Activated T-helper 1 cell treated with anti-CD3 and anti-CD28 coated beads, Interleukin-12 subunit alpha, Interleukin-12 subunit beta, Interleukin-2, Interleukin-4 antibody, amounts not matched to agents 30 ng/mL and 10 ng/mL and 1 ng/mL, durations not matched to agents 14 hours and 24 hours and 36 hours (primary cell): ENCODE measurements at regions not wholly inside any gene's neighbourhood (a gene's known extent, or its start where the extent isn't known, plus 50 kb on each side); places are given as distances from the start of the nearest gene placed in this dataset.
"Not testable (repeated sequence)": the region's sequence is repeated elsewhere in the genome, so short reads cannot be mapped to it uniquely, and the experiment has no call there.

Experiments
- DNase-seq: peaks from one replicate; pipeline ENCODE4 v3.0.0; 2021; ENCODE audit warnings: low spot score
- H3K27ac Mint-ChIP-seq: one replicate; pipeline ENCODE4 v1.8.0; 2021; ENCODE audit warnings: mild to moderate bottlenecking, mixed read lengths
- H3K27me3 Mint-ChIP-seq: one replicate; pipeline ENCODE4 v1.8.0; 2022; ENCODE audit warnings: mild to moderate bottlenecking, moderate library complexity, mixed read lengths; ENCODE audit not compliant: insufficient read depth
- H3K36me3 Mint-ChIP-seq: one replicate; pipeline ENCODE4 v1.8.0; 2021; ENCODE audit warnings: low read depth, mixed read lengths
- H3K4me1 Mint-ChIP-seq: one replicate; pipeline ENCODE4 v1.8.0; 2021; ENCODE audit warnings: low read depth, mixed read lengths
- H3K4me3 Mint-ChIP-seq: one replicate; pipeline ENCODE4 v1.8.0; 2021; ENCODE audit warnings: mild to moderate bottlenecking, moderate library complexity, mixed read lengths
- H3K9me3 Mint-ChIP-seq: one replicate; pipeline ENCODE4 v1.8.0; 2021; ENCODE audit warnings: mixed read lengths
- intact Hi-C: fragments of 100-400 bp; cut with micrococcal nuclease; formaldehyde crosslinking; loops from one replicate; pipeline ENCODE4 v1.15.1; 2024

GRCh38 chr3:168678730-168679129 is 583.0 kb upstream of the GOLIM4 start:
- H3K9me3 Mint-ChIP-seq = no peaks in the 10 kb centered on the region
- DNase-seq = no peak
- no peaks in the 10 kb centered on the region for H3K4me1 Mint-ChIP-seq
- intact Hi-C loops = no loop called here
- H3K36me3 Mint-ChIP-seq = no peaks in the 10 kb centered on the region
- no peak overlapping the region for H3K4me3 Mint-ChIP-seq
- no peak overlapping the region for H3K27ac Mint-ChIP-seq
- H3K27me3 Mint-ChIP-seq = no peaks in the 10 kb centered on the region

DNA sequence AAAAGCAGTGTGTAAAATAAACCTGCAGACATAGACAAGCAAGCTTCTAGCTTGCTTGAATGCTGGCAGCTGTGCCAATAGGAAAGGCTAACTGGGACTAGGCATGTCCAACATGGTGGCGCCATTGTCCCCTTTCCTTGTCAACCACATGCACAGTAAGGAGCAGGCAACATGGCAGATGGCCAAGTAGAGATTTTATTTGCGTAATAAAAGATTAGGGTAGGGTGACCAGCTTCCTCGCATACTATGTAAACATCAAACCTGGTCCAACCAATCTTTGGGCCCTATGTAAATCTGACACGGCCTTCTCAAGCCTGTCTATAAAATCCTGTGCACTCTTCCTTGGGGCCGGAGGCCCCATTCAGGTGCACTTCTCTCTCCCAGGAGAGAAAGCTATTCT is 575.4 kb upstream of the GOLIM4 start:
- Mint-ChIP-seq H3K4me3 (no peak overlapping the region), H3K4me1 (no peaks in the 10 kb centered on the region), H3K27ac (no peak overlapping the region), H3K27me3 (no peaks in the 10 kb centered on the region), H3K9me3 (no peaks in the 10 kb centered on the region), H3K36me3 (no peaks in the 10 kb centered on the region)
- DNase-seq = no peak
- intact Hi-C loops = no loop called here

DNA sequence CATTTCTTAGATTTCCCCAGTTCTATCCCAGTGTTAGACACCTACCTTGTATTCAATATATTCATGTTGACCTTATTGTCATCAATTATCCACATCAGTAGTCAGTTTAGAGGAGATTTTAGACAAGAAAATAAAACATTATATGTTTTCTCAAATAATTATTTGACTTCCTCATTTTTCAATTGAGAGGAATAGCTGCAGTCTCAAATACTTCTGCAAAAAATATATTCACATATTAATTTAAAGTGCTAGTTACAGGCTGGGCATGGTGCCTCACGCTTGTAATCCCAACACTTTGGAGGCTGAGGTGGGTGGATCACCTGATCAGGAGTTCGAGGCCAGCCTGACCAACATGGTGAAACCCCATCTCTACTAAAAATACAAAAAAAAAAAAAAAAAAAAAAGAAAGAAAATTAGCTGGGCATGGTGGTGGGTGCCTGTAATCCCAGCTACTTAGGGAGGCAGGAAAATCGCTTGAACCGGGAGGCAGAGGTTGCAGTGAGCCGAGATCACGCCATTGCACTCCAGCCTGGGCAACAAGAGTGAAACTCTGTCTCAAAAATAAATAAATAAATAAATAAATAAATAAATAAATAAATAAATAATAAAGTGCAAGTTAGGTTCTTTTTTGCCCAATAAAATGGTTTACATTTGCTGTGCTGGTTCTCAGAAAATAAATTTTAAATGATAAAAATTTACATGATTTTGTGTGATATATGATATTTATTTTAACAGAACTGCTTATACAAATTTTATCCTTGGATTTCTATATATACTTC is 565.3 kb upstream of the GOLIM4 start:
- H3K4me3 Mint-ChIP-seq, H3K27me3 Mint-ChIP-seq, H3K4me1 Mint-ChIP-seq, H3K9me3 Mint-ChIP-seq, H3K27ac Mint-ChIP-seq, intact Hi-C loops, DNase-seq, H3K36me3 Mint-ChIP-seq: not testable (repeated sequence)

DNA sequence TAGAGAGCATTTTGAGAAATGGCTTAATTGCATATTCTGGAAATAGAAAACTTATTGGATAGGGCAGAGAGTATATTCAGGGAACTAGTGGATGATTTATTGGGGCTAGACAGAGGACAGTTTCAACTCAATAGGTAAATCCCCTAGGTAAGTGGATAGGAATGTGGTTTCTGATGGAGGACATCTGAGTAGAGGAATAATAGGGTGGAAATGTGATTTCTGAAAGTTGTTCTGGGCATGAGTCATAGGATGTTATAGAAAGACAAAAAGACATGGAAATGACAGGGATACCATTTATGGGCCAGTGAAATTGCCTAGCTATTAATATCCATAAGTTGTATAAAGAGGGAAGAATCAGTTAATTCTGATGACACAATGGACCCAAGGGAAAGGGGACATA is 563.3 kb upstream of the GOLIM4 start:
- no peaks in the 10 kb centered on the region for H3K9me3 Mint-ChIP-seq
- no peak overlapping the region for H3K4me3 Mint-ChIP-seq
- no peaks in the 10 kb centered on the region for H3K4me1 Mint-ChIP-seq
- intact Hi-C loops = no loop called here
- no peak overlapping the region for H3K27ac Mint-ChIP-seq
- DNase-seq = no peak
- no peaks in the 10 kb centered on the region for H3K27me3 Mint-ChIP-seq
- H3K36me3 Mint-ChIP-seq = no peaks in the 10 kb centered on the region

DNA sequence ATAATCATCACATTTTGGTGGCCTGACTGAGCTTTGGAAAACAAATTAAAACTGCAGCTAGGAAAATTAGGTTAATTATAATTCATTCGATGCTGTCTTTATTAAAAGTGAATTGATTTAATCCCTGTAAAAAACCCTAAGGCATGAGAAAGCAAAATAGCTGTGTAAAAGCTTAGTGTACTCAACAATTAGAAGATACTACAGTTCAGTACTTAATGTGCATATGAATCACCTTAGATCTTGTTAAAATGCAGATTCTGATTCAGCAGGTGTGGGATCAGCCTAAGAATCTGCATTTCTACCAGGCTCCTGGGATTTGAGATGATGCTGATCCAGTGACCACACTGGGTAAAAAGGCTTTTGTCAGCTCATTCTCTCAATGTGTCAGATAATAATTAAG is 559.9 kb upstream of the GOLIM4 start:
- Mint-ChIP-seq H3K9me3 (no peaks in the 10 kb centered on the region), H3K27me3 (no peaks in the 10 kb centered on the region), H3K4me3 (no peak overlapping the region), H3K36me3 (no peaks in the 10 kb centered on the region), H3K27ac (no peak overlapping the region), H3K4me1 (no peaks in the 10 kb centered on the region)
- intact Hi-C loops = no loop called here
- no peak for DNase-seq

GRCh38 chr3:168654700-168655099 is 559.0 kb upstream of the GOLIM4 start:
- H3K9me3 Mint-ChIP-seq = no peaks in the 10 kb centered on the region
- intact Hi-C loops = no loop called here
- H3K27ac Mint-ChIP-seq = no peak overlapping the region
- no peak overlapping the region for H3K4me3 Mint-ChIP-seq
- no peak for DNase-seq
- H3K4me1 Mint-ChIP-seq = no peaks in the 10 kb centered on the region
- H3K36me3 Mint-ChIP-seq = no peaks in the 10 kb centered on the region
- no peaks in the 10 kb centered on the region for H3K27me3 Mint-ChIP-seq

DNA sequence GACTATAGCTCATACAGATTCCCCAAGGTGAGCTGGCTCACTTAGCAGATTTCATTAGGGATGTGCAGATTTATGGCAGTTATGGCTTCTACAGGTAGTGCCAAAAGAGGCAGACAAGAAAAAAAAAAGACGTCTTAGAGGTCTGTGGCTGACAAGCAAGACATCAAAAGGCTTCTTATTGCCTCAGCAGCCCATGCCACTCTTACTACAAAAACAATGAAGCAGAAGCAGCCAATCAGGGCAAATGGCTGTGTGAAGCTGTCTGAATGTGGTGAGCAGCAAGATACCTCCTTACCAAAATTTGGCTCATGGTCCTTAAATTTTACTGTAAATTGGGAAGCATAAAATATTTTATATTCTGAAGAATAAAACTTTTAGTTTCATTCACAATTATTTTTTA is 557.5 kb upstream of the GOLIM4 start:
- Mint-ChIP-seq H3K9me3 (no peaks in the 10 kb centered on the region), H3K27ac (no peak overlapping the region), H3K4me1 (no peaks in the 10 kb centered on the region), H3K36me3 (no peaks in the 10 kb centered on the region), H3K4me3 (no peak overlapping the region), H3K27me3 (no peaks in the 10 kb centered on the region)
- no peak for DNase-seq
- intact Hi-C loops = no loop called here

DNA sequence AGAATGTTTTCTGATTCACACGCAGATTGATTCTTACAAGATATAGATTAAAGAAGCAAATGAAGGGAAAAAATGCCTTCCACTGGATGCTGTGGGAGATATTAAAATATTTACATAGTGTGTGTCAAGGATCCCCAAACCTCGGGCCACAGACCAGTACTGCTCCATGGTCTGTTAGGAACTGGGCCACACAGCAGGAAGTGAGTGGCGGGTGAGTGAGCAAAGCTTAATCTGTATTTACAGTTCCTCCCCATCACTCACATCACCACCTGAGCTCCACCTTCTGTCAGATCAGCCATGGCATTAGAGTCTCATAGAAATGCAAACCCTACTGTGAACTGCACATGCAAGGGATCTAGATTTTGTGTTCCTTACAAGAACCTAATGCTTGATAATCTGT is 552.6 kb upstream of the GOLIM4 start:
- no peak for DNase-seq

DNA sequence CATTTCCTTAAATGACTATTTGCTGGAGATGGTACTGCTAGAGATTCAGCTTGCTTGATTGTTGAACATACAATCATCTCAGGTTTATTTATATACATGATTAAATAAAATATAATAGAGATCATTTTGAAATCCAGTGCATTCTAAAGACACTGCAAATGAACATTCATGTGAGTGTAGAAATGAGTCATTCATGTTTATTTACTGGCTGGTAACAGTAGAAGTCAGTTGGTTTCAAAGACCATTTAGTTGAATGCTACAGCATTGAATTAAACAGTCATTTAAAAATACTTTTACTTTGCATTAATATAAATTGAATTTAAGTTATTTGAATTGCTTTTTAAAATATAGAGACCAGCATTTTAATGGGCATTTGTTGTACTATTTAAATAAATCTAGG is 551.9 kb upstream of the GOLIM4 start:
- DNase-seq = no peak
- no peak overlapping the region for H3K4me3 Mint-ChIP-seq
- intact Hi-C loops = no loop called here
- no peaks in the 10 kb centered on the region for H3K4me1 Mint-ChIP-seq
- no peak overlapping the region for H3K27ac Mint-ChIP-seq
- H3K36me3 Mint-ChIP-seq = no peaks in the 10 kb centered on the region
- H3K27me3 Mint-ChIP-seq = no peaks in the 10 kb centered on the region
- no peaks in the 10 kb centered on the region for H3K9me3 Mint-ChIP-seq

More for the DNA sequence above, 552.6 kb upstream of the GOLIM4 start:
- no peaks in the 10 kb centered on the region for H3K36me3 Mint-ChIP-seq
- H3K9me3 Mint-ChIP-seq = no peaks in the 10 kb centered on the region
- no peaks in the 10 kb centered on the region for H3K27me3 Mint-ChIP-seq
- no peaks in the 10 kb centered on the region for H3K4me1 Mint-ChIP-seq
- H3K4me3 Mint-ChIP-seq = no peak overlapping the region
- intact Hi-C loops = no loop called here
- H3K27ac Mint-ChIP-seq = no peak overlapping the region

DNA sequence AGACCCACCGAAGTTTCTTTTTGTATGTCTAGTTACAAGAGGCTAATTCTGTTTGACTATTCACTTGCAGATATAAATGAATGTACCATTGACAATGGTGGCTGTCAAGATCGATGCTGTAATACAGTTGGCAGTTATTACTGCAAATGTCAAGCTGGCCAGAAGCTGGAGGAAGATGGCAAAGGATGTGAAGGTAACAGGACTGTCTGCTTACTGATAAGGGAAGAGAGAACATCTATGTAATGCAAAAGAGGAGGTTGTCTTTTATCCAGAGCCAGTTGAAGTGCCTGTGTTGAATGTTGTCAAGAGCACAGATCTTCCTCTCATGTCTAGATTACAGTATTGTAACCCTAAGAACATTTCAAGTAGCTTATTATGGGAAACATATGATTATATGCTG is 549.5 kb upstream of the GOLIM4 start:
- no peaks in the 10 kb centered on the region for H3K27me3 Mint-ChIP-seq
- H3K9me3 Mint-ChIP-seq = no peaks in the 10 kb centered on the region
- H3K4me3 Mint-ChIP-seq = no peak overlapping the region
- intact Hi-C loops = no loop called here
- no peak for DNase-seq
- no peak overlapping the region for H3K27ac Mint-ChIP-seq
- no peaks in the 10 kb centered on the region for H3K36me3 Mint-ChIP-seq
- no peaks in the 10 kb centered on the region for H3K4me1 Mint-ChIP-seq

DNA sequence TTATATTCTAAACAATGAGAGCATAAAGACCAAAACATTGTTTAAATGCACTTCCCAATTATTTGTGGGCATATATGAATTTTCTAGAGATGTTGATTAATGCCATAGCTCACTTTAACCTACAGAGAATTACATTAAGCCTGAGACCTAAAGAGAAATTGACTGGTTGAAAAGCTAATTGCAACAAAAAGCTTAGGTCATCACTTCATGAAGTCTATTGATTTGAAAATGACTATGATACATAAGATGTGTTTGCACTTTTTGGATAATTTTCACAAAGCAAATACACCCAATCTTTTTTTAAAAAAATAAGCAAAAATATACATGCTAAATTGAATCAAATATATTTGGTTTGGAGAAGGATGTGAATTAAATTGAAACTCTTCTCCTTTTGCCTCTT is 532.8 kb upstream of the GOLIM4 start:
- Mint-ChIP-seq H3K4me1 (no peaks in the 10 kb centered on the region), H3K4me3 (no peak overlapping the region), H3K27me3 (no peaks in the 10 kb centered on the region), H3K27ac (no peak overlapping the region), H3K36me3 (no peaks in the 10 kb centered on the region), H3K9me3 (no peaks in the 10 kb centered on the region)
- intact Hi-C loops = no loop called here
- no peak for DNase-seq

DNA sequence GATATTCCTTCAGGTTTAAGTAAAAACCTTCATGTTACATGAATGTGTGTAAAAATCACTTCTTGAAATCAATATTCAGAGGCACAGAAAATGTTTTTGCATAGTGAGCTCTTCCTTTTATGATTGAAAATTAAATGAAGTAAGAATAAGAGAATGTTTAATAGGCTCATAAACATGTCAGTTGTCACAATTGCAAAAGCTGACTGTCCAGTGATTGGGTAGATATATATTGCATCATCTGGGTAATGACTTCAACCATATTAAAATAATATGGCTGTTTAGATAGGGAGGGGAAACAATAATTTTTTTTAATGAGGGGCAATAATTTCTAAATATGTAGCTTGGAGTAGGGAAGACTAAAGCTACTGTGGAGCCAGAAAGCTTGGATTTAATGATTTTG is 529.8 kb upstream of the GOLIM4 start:
- no peak for DNase-seq
- Mint-ChIP-seq H3K9me3 (no peaks in the 10 kb centered on the region), H3K36me3 (no peaks in the 10 kb centered on the region), H3K4me1 (no peaks in the 10 kb centered on the region), H3K27me3 (no peaks in the 10 kb centered on the region), H3K4me3 (no peak overlapping the region), H3K27ac (no peak overlapping the region)
- intact Hi-C loops = no loop called here

- no peak overlapping the region for H3K27ac Mint-ChIP-seq
- intact Hi-C loops = no loop called here
- no peaks in the 10 kb centered on the region for H3K36me3 Mint-ChIP-seq
- H3K27me3 Mint-ChIP-seq = no peaks in the 10 kb centered on the region
- H3K4me3 Mint-ChIP-seq = no peak overlapping the region
- H3K4me1 Mint-ChIP-seq = no peaks in the 10 kb centered on the region
- no peaks in the 10 kb centered on the region for H3K9me3 Mint-ChIP-seq
- no peak for DNase-seq
Measured at GRCh38 chr3:168624892-168625448, 529.2 kb upstream of the GOLIM4 start.

DNA sequence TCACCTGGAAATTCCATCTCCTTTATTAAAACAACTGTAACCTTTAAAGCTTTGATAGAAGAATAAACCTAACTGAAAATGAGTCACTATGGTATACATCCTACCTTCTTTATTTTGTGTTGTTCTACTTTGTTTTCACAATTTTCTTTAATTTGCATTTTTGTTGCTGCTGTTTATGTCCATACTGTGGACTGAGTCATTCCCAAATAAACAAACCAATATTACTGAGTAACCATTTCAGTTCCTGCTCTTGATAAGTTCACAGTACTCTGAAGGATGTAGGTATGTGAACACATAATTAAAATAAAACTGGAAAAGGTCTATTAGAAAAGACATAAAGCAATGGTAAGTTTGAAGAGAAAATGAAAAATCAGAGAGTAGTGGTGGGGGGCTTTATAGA is 528.5 kb upstream of the GOLIM4 start:
- DNase-seq = no peak
- Mint-ChIP-seq H3K4me3 (no peak overlapping the region), H3K36me3 (no peaks in the 10 kb centered on the region), H3K4me1 (no peaks in the 10 kb centered on the region), H3K27ac (no peak overlapping the region), H3K27me3 (no peaks in the 10 kb centered on the region), H3K9me3 (no peaks in the 10 kb centered on the region)
- intact Hi-C loops = no loop called here
